ENCODE measurements at regions not wholly inside any gene's neighbourhood (a gene's known extent, or its start where the extent isn't known, plus 50 kb on each side); places are given as distances from the start of the nearest gene placed in this dataset.

DNA sequence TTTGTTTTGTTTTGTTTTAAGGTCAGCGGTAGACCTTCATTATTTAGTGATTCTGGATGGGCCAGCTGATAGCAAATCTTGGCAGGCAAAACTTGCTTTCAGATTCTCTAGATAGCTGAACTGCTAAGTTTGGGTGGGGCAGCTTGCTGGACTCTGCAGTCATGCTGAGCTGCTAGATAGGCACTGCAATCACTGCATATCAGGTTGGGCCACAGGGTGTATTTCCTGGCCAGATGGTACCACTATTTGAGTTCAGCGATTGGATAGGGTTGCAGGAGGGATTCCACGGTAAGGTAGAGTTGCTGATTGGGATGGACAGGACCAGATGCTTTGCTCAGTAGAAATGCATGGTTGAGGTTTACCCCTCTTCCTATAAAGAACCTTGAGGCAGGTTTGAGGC is 579.3 kb upstream of the ADGRL4 start:
- Mint-ChIP-seq H3K9me3 (peaks cover 4% of the 10 kb centered on the region), H3K36me3 (ENCODE audit: low read depth) (no peaks in the 10 kb centered on the region), H3K4me3 (no peak overlapping the region), H3K27me3 (ENCODE audit: insufficient read depth) (no peaks in the 10 kb centered on the region), H3K27ac (no peak overlapping the region), H3K4me1 (ENCODE audit: low read depth) (no peaks in the 10 kb centered on the region)
- no peak for DNase-seq (ENCODE audit: low spot score)
- intact Hi-C loops (cut with micrococcal nuclease) = no loop called here

DNA sequence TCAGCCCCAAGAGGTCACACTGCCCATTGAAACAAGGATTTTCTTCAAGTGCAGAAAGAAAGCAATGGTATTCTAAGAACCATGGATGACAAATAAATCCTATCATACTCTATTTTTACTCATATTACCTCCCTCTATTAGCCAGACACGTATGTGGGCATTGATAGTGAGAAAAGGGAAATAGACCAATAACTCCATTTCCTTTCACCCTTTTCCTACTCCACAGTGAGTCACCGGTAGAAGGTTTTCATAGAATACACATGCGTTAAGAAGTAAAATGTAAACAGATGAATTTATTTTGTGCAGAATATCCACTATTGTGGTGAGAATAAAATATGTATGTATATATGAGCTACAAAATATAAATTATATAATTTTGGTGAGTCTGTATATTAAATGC is 568.9 kb upstream of the ADGRL4 start:
- intact Hi-C loops (cut with micrococcal nuclease) = no loop called here
- Mint-ChIP-seq H3K36me3 (ENCODE audit: low read depth) (no peaks in the 10 kb centered on the region), H3K9me3 (no peaks in the 10 kb centered on the region), H3K27ac (no peak overlapping the region), H3K4me3 (no peak overlapping the region), H3K27me3 (ENCODE audit: insufficient read depth) (no peaks in the 10 kb centered on the region), H3K4me1 (ENCODE audit: low read depth) (no peaks in the 10 kb centered on the region)
- DNase-seq (ENCODE audit: low spot score) = no peak

DNA sequence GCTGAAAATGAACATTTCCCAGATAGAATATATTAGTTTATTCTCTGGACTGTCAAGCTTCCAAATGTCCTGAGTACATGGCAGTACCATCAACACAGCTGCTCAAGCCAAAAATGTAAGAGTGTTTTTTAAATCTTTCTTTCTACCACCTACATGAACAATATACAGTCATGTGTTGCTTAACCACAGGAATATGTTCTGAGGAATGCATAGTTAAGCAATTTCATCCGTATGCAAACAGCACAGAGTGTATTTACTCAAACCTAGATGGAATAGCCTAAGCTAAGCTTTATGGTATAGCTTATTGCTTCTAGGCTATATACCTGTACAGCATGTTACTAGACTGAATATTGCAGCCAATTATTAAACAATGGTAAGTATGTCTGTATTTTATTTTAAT is 561.9 kb upstream of the ADGRL4 start:
- no peaks in the 10 kb centered on the region for H3K27me3 Mint-ChIP-seq (ENCODE audit: insufficient read depth)
- H3K27ac Mint-ChIP-seq = no peak overlapping the region
- H3K4me3 Mint-ChIP-seq = no peak overlapping the region
- DNase-seq (ENCODE audit: low spot score) = no peak
- H3K9me3 Mint-ChIP-seq = peaks cover 4% of the 10 kb centered on the region
- intact Hi-C loops (cut with micrococcal nuclease) = no loop called here
- H3K36me3 Mint-ChIP-seq (ENCODE audit: low read depth) = no peaks in the 10 kb centered on the region
- H3K4me1 Mint-ChIP-seq (ENCODE audit: low read depth) = no peaks in the 10 kb centered on the region

DNA sequence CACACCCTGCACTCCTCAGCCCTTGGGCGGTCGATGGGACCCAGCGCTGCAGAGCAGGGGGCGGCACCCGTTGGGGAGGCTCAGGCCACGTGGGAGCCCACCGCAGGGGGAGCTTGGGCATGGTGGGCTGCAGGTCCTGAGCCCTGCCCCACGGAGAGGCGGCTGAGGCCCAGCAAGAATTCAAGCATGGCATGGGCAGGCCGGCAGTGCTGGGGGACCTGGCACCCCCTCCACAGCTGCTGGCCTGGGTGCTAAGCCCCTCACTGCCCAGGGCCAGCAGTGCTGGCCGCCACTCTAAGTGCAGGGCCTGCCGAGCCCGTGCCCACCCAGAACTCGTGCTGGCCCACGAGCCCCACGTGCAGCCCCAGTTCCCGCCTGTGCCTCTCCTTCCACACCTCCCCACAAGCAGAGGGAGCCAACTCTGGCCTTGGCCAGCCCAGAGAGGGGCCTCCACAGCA is 555.0 kb upstream of the ADGRL4 start:
- DNase-seq (ENCODE audit: low spot score) = no peak
- Mint-ChIP-seq H3K4me3 (no peak overlapping the region), H3K9me3 (peaks cover 11% of the 10 kb centered on the region), H3K27ac (no peak overlapping the region), H3K36me3 (ENCODE audit: low read depth) (no peaks in the 10 kb centered on the region), H3K27me3 (ENCODE audit: insufficient read depth) (no peaks in the 10 kb centered on the region), H3K4me1 (ENCODE audit: low read depth) (no peaks in the 10 kb centered on the region)
- intact Hi-C loops (cut with micrococcal nuclease) = no loop called here

GRCh38 chr1:79556189-79556588 is 549.7 kb upstream of the ADGRL4 start:
- no peaks in the 10 kb centered on the region for H3K27me3 Mint-ChIP-seq (ENCODE audit: insufficient read depth)
- no peaks in the 10 kb centered on the region for H3K36me3 Mint-ChIP-seq (ENCODE audit: low read depth)
- intact Hi-C loops (cut with micrococcal nuclease) = no loop called here
- no peak for DNase-seq (ENCODE audit: low spot score)
- H3K27ac Mint-ChIP-seq = no peak overlapping the region
- no peak overlapping the region for H3K4me3 Mint-ChIP-seq
- H3K9me3 Mint-ChIP-seq = peaks cover 7% of the 10 kb centered on the region
- H3K4me1 Mint-ChIP-seq (ENCODE audit: low read depth) = no peaks in the 10 kb centered on the region

GRCh38 chr1:79554688-79555087 is 548.2 kb upstream of the ADGRL4 start:
- no peak for DNase-seq (ENCODE audit: low spot score)
- Mint-ChIP-seq H3K36me3 (ENCODE audit: low read depth) (no peaks in the 10 kb centered on the region), H3K27ac (no peak overlapping the region), H3K27me3 (ENCODE audit: insufficient read depth) (no peaks in the 10 kb centered on the region), H3K4me1 (ENCODE audit: low read depth) (no peaks in the 10 kb centered on the region), H3K9me3 (no peaks in the 10 kb centered on the region), H3K4me3 (no peak overlapping the region)
- intact Hi-C loops (cut with micrococcal nuclease) = no loop called here

DNA sequence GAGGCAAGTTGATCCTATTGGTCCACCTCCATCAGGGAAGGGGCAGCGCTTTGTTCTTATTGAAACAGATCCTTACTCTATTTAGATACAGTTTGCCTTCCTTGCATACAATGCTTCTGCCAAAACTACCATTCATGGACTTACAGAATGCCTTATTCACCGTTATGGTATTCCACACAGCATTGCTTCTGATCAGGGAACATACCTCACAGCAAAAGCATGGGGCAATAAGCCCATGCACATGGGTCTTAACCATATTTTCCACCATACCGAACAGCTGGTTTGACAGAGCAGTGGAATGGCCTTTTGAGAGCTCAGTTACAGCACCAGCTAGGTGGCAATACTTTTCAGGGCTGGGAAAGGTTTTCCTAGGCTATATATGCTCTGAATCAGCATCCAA is 544.8 kb upstream of the ADGRL4 start:
- H3K36me3 Mint-ChIP-seq (ENCODE audit: low read depth) = no peaks in the 10 kb centered on the region
- no peaks in the 10 kb centered on the region for H3K27me3 Mint-ChIP-seq (ENCODE audit: insufficient read depth)

DNA sequence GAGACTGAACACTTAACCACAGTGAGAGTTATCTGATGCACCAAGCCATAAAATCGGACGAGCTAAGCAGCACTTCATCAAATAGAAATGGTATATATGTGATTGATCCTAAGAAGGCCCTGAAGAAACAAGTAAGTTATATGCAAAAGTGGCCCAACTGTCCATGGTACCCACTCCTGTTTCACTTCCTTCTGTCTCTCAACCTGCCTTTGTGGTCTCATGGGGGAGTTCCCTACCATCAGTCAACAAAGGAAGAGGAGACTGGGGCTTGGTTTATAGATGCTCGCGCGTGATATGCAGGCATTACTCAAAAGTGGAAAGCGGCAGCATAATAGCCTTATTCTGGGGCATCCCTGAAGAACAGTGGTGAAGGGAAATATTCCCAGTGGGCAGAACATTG is 543.9 kb upstream of the ADGRL4 start:
- H3K4me3 Mint-ChIP-seq = no peak overlapping the region
- intact Hi-C loops (cut with micrococcal nuclease) = no loop called here
- no peak for DNase-seq (ENCODE audit: low spot score)
- H3K27ac Mint-ChIP-seq = no peak overlapping the region
- no peaks in the 10 kb centered on the region for H3K36me3 Mint-ChIP-seq (ENCODE audit: low read depth)
- H3K27me3 Mint-ChIP-seq (ENCODE audit: insufficient read depth) = no peaks in the 10 kb centered on the region
- no peaks in the 10 kb centered on the region for H3K4me1 Mint-ChIP-seq (ENCODE audit: low read depth)
- no peaks in the 10 kb centered on the region for H3K9me3 Mint-ChIP-seq

More for the DNA sequence above, 544.8 kb upstream of the ADGRL4 start:
- DNase-seq (ENCODE audit: low spot score) = no peak
- intact Hi-C loops (cut with micrococcal nuclease) = no loop called here
- Mint-ChIP-seq H3K27ac (no peak overlapping the region), H3K9me3 (no peaks in the 10 kb centered on the region), H3K4me3 (no peak overlapping the region), H3K4me1 (ENCODE audit: low read depth) (no peaks in the 10 kb centered on the region)

DNA sequence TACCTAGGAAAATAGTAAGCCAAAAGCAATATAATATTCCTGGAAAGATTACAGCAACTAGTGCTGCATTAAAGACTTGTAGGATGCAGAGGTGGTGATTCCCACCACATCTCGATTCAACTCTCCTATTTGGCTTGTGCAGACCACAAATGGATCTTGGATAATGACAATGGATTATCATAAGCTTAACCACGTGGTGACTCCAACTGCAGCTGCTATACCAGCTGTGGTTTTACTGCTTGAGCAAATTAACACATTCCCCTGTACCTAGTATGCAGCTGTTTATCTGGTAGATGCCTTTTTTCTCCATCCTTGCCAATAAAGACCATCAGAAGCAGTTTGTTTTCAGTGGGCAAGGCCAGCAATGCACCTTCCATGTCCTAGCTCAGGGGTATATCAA is 542.7 kb upstream of the ADGRL4 start:
- intact Hi-C loops (cut with micrococcal nuclease) = no loop called here
- H3K36me3 Mint-ChIP-seq (ENCODE audit: low read depth) = no peaks in the 10 kb centered on the region
- H3K27ac Mint-ChIP-seq = no peak overlapping the region
- H3K27me3 Mint-ChIP-seq (ENCODE audit: insufficient read depth) = no peaks in the 10 kb centered on the region
- H3K9me3 Mint-ChIP-seq = no peaks in the 10 kb centered on the region
- DNase-seq (ENCODE audit: low spot score) = no peak
- no peak overlapping the region for H3K4me3 Mint-ChIP-seq
- H3K4me1 Mint-ChIP-seq (ENCODE audit: low read depth) = no peaks in the 10 kb centered on the region

- H3K9me3 Mint-ChIP-seq = no peaks in the 10 kb centered on the region
- no peak for DNase-seq (ENCODE audit: low spot score)
- H3K4me3 Mint-ChIP-seq = no peak overlapping the region
- intact Hi-C loops (cut with micrococcal nuclease) = no loop called here
- no peak overlapping the region for H3K27ac Mint-ChIP-seq
- no peaks in the 10 kb centered on the region for H3K27me3 Mint-ChIP-seq (ENCODE audit: insufficient read depth)
- no peaks in the 10 kb centered on the region for H3K4me1 Mint-ChIP-seq (ENCODE audit: low read depth)
- no peaks in the 10 kb centered on the region for H3K36me3 Mint-ChIP-seq (ENCODE audit: low read depth)
Measured at GRCh38 chr1:79547514-79547913, 541.0 kb upstream of the ADGRL4 start.

DNA sequence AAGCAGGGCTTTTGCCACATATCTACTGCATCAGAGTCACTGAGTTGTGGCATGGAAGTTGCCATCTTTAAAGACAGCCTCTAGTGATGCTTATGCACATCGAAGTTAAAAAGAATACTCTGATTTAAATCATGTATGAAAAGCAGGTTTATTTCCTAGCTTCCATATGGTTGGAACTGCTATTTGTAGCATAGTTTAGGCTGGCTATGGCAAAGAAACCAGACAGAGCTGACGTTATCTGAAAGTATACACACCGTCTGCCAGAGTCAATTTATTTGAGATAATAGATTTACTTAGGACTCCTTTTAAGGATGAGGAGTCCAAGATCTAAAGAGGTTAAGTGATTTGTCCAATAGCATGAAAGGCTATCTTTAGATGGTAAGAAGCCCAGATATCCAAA is 536.9 kb upstream of the ADGRL4 start:
- no peak for DNase-seq (ENCODE audit: low spot score)
- Mint-ChIP-seq H3K4me1 (ENCODE audit: low read depth) (no peaks in the 10 kb centered on the region), H3K9me3 (no peaks in the 10 kb centered on the region), H3K27ac (no peak overlapping the region), H3K27me3 (ENCODE audit: insufficient read depth) (no peaks in the 10 kb centered on the region), H3K4me3 (no peak overlapping the region), H3K36me3 (ENCODE audit: low read depth) (no peaks in the 10 kb centered on the region)
- intact Hi-C loops (cut with micrococcal nuclease) = no loop called here

DNA sequence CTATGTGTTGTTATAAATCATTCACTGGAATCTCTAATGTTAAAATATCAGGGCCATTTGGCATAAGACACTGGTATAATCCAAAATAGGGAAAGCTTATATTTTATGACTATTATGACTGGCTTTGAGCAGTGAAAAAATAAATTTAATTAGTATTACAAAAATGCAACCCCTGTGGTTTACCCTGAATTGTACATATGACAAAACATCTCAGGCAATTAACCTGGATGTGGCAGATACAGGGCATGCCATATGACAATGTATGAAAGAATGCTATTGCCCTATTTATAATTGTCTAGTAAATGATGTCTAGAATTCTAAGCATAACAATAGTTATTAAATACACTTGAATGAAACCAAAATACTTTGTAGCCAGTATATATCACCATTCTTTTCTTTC is 532.5 kb upstream of the ADGRL4 start:
- intact Hi-C loops (cut with micrococcal nuclease) = no loop called here
- Mint-ChIP-seq H3K9me3 (no peaks in the 10 kb centered on the region), H3K4me3 (no peak overlapping the region), H3K4me1 (ENCODE audit: low read depth) (no peaks in the 10 kb centered on the region), H3K27me3 (ENCODE audit: insufficient read depth) (no peaks in the 10 kb centered on the region), H3K36me3 (ENCODE audit: low read depth) (no peaks in the 10 kb centered on the region), H3K27ac (no peak overlapping the region)
- DNase-seq (ENCODE audit: low spot score) = no peak

DNA sequence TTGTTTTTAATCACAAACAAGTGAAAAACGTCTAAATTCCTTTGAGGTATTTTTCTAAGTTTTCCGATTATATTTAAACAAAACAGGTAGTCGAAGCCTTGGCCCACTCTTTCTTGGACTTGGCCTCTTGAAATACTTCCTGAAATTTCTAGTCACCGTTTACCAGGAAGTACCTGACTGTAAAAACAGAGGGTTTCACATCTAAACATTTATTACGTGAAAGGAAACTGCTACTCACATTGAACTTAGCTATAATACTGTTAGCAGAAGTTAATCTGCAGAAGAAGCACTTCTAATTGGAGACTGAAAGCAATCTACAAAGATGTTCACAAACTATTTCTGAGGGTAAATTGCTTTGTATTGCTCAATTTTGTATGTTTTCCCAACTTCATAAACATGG is 526.0 kb upstream of the ADGRL4 start:
- no peaks in the 10 kb centered on the region for H3K36me3 Mint-ChIP-seq (ENCODE audit: low read depth)
- H3K9me3 Mint-ChIP-seq = no peaks in the 10 kb centered on the region
- no peak overlapping the region for H3K27ac Mint-ChIP-seq
- no peak overlapping the region for H3K4me3 Mint-ChIP-seq
- intact Hi-C loops (cut with micrococcal nuclease) = no loop called here
- no peak for DNase-seq (ENCODE audit: low spot score)
- H3K4me1 Mint-ChIP-seq (ENCODE audit: low read depth) = no peaks in the 10 kb centered on the region
- H3K27me3 Mint-ChIP-seq (ENCODE audit: insufficient read depth) = no peaks in the 10 kb centered on the region

- H3K4me1 Mint-ChIP-seq (ENCODE audit: low read depth) = no peaks in the 10 kb centered on the region
- H3K9me3 Mint-ChIP-seq = no peaks in the 10 kb centered on the region
- no peaks in the 10 kb centered on the region for H3K27me3 Mint-ChIP-seq (ENCODE audit: insufficient read depth)
- no peaks in the 10 kb centered on the region for H3K36me3 Mint-ChIP-seq (ENCODE audit: low read depth)
- intact Hi-C loops (cut with micrococcal nuclease) = no loop called here
- no peak for DNase-seq (ENCODE audit: low spot score)
- H3K4me3 Mint-ChIP-seq = no peak overlapping the region
- no peak overlapping the region for H3K27ac Mint-ChIP-seq
Measured at GRCh38 chr1:79531790-79532189, 525.3 kb upstream of the ADGRL4 start.

Measured in activated T-helper 1 cell treated with anti-CD3 and anti-CD28 coated beads, Interleukin-12 subunit alpha, Interleukin-12 subunit beta, Interleukin-2, Interleukin-4 antibody, amounts not matched to agents 30 ng/mL and 10 ng/mL and 1 ng/mL, durations not matched to agents 14 hours and 24 hours and 36 hours (primary cell).